ENCODE measurements at regions not wholly inside any gene's neighbourhood (a gene's known extent, or its start where the extent isn't known, plus 50 kb on each side); places are given as distances from the start of the nearest gene placed in this dataset.

DNA sequence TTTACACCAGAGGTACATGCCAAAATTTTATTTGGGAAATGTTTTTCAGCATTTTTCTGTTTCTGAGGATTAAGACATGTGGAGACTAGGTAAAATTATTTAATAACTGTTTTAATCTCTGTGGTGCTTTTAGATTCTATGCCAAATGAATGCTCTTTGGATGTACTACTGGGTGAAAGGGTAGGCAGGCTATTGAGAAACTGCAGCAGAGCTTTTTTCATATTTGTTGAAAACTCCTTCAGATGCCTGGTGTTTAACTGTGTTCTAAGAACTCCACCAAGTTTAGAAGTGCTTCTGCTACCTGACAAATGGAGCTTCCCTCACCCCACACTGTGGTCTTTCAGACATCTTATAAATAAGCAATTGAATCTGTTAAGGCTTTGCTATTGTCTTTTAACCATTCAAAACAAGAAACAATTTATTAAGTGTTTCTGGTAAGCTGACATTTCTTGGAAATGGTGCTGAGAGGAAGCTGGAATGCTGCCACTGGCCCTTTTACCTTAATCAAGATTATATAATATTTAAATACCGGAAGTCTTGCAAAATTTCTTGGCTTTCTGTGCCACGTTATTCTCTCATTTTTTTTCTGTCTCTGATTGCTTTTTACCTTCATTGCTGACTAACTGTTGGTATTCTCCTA, 51.2 kb upstream of the CYSLTR1 start:
- Histone ChIP-seq H3K79me2 (ENCODE audit: insufficient read depth) (no peaks in the 10 kb centered on the region), H3K27ac (ENCODE audit: low read depth in 2 of 2, low read length in 1 of 2) (no peak overlapping the region), H3K27me3 (ENCODE audit: insufficient read depth) (no peaks in the 10 kb centered on the region), H3K4me1 (ENCODE audit: control insufficient read depth in 1 of 2, insufficient read depth in 2 of 2, low read depth in 1 of 2, low read length in 1 of 2) (no peaks in the 10 kb centered on the region), H3K9me2 (no peaks in the 10 kb centered on the region), H3K36me3 (replicated peaks in 1 of 2; ENCODE audit: control insufficient read depth in 1 of 2, insufficient read depth in 2 of 2, low read length in 1 of 2) (no peaks in the 10 kb centered on the region), H4K20me1 (ENCODE audit: insufficient read depth) (no peaks in the 10 kb centered on the region), H3F3A (replicated peaks; ENCODE audit: insufficient read depth) (no peaks in the 10 kb centered on the region), H3K4me3 (ENCODE audit: low read depth in 2 of 2, low read length in 1 of 2) (no peak overlapping the region), H2AFZ (ENCODE audit: low read depth) (no peak overlapping the region), H3K9ac (no peak overlapping the region), H3K9me3 (no peaks in the 10 kb centered on the region), H3K4me2 (no peak overlapping the region)
- ChIA-PET POLR2A (no interaction called here), CTCF (interaction anchor here (0.7 kb wide), 1 partner anchor 15 kb away, joined by 3 read pairs; no protein-coding TSS in a partner anchor)
- no peak for DNase-seq
- WGBS (ENCODE audit: low lambda C conversion rate), result 7% methylated on average over 2 of the region's 2 CpGs
- TF ChIP-seq FOXJ3 (CRISPR knock-in tag; IDR thresholded peaks at IDR 0.05) (no peak), MEF2A (IDR thresholded peaks at IDR 0.05; ENCODE audit: borderline replicate concordance, low read depth) (no peak), FOXM1 (IDR thresholded peaks at IDR 0.05; ENCODE audit: low read depth) (no peak), NRF1 (IDR thresholded peaks at IDR 0.05; ENCODE audit: low read depth, low read length) (no peak), CHD2 (IDR thresholded peaks at IDR 0.05; ENCODE audit: low read length, partially characterized antibody) (no peak), TCF12 (IDR thresholded peaks at IDR 0.05) (no peak), GATA2 (CRISPR knock-in tag; IDR thresholded peaks at IDR 0.05) (no peak), GABPA (IDR thresholded peaks at IDR 0.05; ENCODE audit: low read depth) (no peak), NFIC (IDR thresholded peaks at IDR 0.05; ENCODE audit: borderline replicate concordance) (no peak), RAD21 (IDR thresholded peaks at IDR 0.05; ENCODE audit: low read length) (no peak), EZH2phosphoT487 (IDR thresholded peaks at IDR 0.05; ENCODE audit: borderline replicate concordance, low read depth) (no peak), SMC3 (IDR thresholded peaks at IDR 0.05; ENCODE audit: low read depth, low read length) (no peak), RFX5 (IDR thresholded peaks at IDR 0.05; ENCODE audit: low read length) (no peak), TEAD4 (IDR thresholded peaks at IDR 0.05; ENCODE audit: borderline replicate concordance, insufficient read depth) (no peak)
- TF ChIP-seq, protein P1, sequence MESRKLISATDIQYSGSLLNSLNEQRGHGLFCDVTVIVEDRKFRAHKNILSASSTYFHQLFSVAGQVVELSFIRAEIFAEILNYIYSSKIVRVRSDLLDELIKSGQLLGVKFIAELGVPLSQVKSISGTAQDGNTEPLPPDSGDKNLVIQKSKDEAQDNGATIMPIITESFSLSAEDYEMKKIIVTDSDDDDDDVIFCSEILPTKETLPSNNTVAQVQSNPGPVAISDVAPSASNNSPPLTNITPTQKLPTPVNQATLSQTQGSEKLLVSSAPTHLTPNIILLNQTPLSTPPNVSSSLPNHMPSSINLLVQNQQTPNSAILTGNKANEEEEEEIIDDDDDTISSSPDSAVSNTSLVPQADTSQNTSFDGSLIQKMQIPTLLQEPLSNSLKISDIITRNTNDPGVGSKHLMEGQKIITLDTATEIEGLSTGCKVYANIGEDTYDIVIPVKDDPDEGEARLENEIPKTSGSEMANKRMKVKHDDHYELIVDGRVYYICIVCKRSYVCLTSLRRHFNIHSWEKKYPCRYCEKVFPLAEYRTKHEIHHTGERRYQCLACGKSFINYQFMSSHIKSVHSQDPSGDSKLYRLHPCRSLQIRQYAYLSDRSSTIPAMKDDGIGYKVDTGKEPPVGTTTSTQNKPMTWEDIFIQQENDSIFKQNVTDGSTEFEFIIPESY (IDR thresholded peaks at IDR 0.05; ENCODE audit: borderline replicate concordance, low read depth), result no peak
- TF ChIP-seq, protein P2, sequence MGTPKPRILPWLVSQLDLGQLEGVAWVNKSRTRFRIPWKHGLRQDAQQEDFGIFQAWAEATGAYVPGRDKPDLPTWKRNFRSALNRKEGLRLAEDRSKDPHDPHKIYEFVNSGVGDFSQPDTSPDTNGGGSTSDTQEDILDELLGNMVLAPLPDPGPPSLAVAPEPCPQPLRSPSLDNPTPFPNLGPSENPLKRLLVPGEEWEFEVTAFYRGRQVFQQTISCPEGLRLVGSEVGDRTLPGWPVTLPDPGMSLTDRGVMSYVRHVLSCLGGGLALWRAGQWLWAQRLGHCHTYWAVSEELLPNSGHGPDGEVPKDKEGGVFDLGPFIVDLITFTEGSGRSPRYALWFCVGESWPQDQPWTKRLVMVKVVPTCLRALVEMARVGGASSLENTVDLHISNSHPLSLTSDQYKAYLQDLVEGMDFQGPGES (IDR thresholded peaks at IDR 0.05; ENCODE audit: low read depth, low read length), result no peak
- TF ChIP-seq, protein P3, sequence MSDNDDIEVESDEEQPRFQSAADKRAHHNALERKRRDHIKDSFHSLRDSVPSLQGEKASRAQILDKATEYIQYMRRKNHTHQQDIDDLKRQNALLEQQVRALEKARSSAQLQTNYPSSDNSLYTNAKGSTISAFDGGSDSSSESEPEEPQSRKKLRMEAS (IDR thresholded peaks at IDR 0.05; ENCODE audit: low read depth), result no peak

Measured in SK-N-SH (cell line).